B cell (primary cell): ENCODE measurements at regions not wholly inside any gene's neighbourhood (a gene's known extent, or its start where the extent isn't known, plus 50 kb on each side); places are given as distances from the start of the nearest gene placed in this dataset.

Source experiments
- ATAC-seq: fragments of 200-7000 bp; cut with Tn5 transposase; one replicate; pipeline ENCODE4 v1.10.0; 2021; ENCODE audit warnings: low read depth, mild to moderate bottlenecking, moderate number of reproducible peaks, moderate library complexity
- CTCF ChIA-PET: fragments of 350-600 bp; sonication (Branson Sonifier 250); formaldehyde crosslinking; loops from one replicate; lab custom pipeline; 2021; ENCODE audit warnings: antibody characterized with exemption, inconsistent platforms; lab: Charles Lee
- POLR2A ChIA-PET: fragments of 350-600 bp; sonication (Branson Sonifier 250); formaldehyde crosslinking; loops from one replicate; lab custom pipeline; 2021; ENCODE audit warnings: antibody characterized with exemption; lab: Charles Lee
- DNase-seq: peaks from one replicate; pipeline ENCODE4 v3.0.0; 2013
- H2AFZ ChIP-seq: 2 replicates; pipeline ENCODE4 v1.6.1; 2012; ENCODE audit warnings: mild to moderate bottlenecking, low read depth, low read length; ENCODE audit not compliant: insufficient read depth, poor library complexity, severe bottlenecking
- H3K27ac ChIP-seq, 2 donors: 1 replicate in 1 of 2; 2 replicates in 1 of 2; pipeline ENCODE4 v1.5.1; 2012 to 2013; ENCODE audit warnings: low read length in 2 of 2, mild to moderate bottlenecking in 2 of 2, moderate library complexity in 1 of 2
- H3K27me3 ChIP-seq, 4 experiments: fragments of 200-600 bp in 1 of 4; sonication (generic) in 1 of 4; replicated peaks in 1 of 4; 1 replicate in 2 of 4; 2 replicates in 2 of 4; pipeline versions ENCODE4 v1.6.1 to v1.7.0; 2013 to 2016; ENCODE audit warnings: low read length in 3 of 4, mild to moderate bottlenecking in 2 of 4, mixed read lengths in 1 of 4, moderate library complexity in 1 of 4; ENCODE audit not compliant: insufficient read depth in 4 of 4, control insufficient read depth in 3 of 4; ENCODE audit errors: control extremely low read depth in 1 of 4
- H3K36me3 ChIP-seq, 2 experiments: replicated peaks in 1 of 2; 1 replicate in 1 of 2; 2 replicates in 1 of 2; pipeline versions ENCODE4 v1.6.1 to v1.7.1; 2013; ENCODE audit warnings: low read length in 1 of 2; ENCODE audit not compliant: insufficient read depth in 2 of 2, control insufficient read depth in 1 of 2; ENCODE audit errors: control extremely low read depth in 1 of 2, extremely low read depth in 1 of 2
- H3K4me1 ChIP-seq, 2 donors: fragments of 200-600 bp in 1 of 2; sonication (generic) in 1 of 2; 1 replicate in 1 of 2; 2 replicates in 1 of 2; pipeline versions ENCODE4 v1.5.1 to v1.6.1; 2013 to 2017; ENCODE audit warnings: low read length in 2 of 2; ENCODE audit not compliant: control insufficient read depth in 2 of 2, insufficient read depth in 2 of 2
- H3K4me2 ChIP-seq: replicated peaks from 2 replicates; pipeline ENCODE3; 2012; ENCODE audit warnings: mild to moderate bottlenecking, low read depth, low read length; ENCODE audit not compliant: poor library complexity, severe bottlenecking
- H3K4me3 ChIP-seq, 5 experiments: fragments of 200-600 bp in 1 of 5; sonication (generic) in 1 of 5; 1 replicate in 3 of 5; 2 replicates in 2 of 5; pipeline versions ENCODE4 v1.5.1 to v1.7.0; 2011 to 2016; ENCODE audit warnings: low read length in 4 of 5, mild to moderate bottlenecking in 4 of 5, low read depth in 2 of 5, control low read depth in 1 of 5, moderate library complexity in 1 of 5; ENCODE audit not compliant: insufficient read depth in 1 of 5; ENCODE audit errors: control extremely low read depth in 1 of 5, extremely low read depth in 1 of 5
- H3K79me2 ChIP-seq: fragments of 200-600 bp; sonication (generic); one replicate; pipeline ENCODE4 v1.6.0; 2016; ENCODE audit warnings: low read length; ENCODE audit not compliant: control insufficient read depth, insufficient read depth
- H3K9ac ChIP-seq: fragments of 200-600 bp; sonication (generic); 2 replicates; pipeline ENCODE4 v1.6.1; 2017; ENCODE audit warnings: mild to moderate bottlenecking, low read length, moderate library complexity
- H3K9me3 ChIP-seq, 3 donors: one replicate each; pipeline versions ENCODE4 v1.6.1 to v1.7.1; 2013; ENCODE audit warnings: low read length in 2 of 3; ENCODE audit not compliant: control insufficient read depth in 2 of 3, insufficient read depth in 1 of 3; ENCODE audit errors: control extremely low read depth in 1 of 3
- H4K20me1 ChIP-seq: 2 replicates; pipeline ENCODE4 v1.6.0; 2012; ENCODE audit warnings: mild to moderate bottlenecking, low read length; ENCODE audit not compliant: insufficient read depth, control insufficient read depth, poor library complexity, severe bottlenecking
- H3K27ac Mint-ChIP-seq: one replicate; pipeline ENCODE4 v1.8.0; 2021; ENCODE audit warnings: mixed read lengths
- H3K27me3 Mint-ChIP-seq: one replicate; pipeline ENCODE4 v1.8.0; 2021; ENCODE audit warnings: mixed read lengths
- H3K4me1 Mint-ChIP-seq: one replicate; pipeline ENCODE4 v1.8.0; 2021; ENCODE audit warnings: mixed read lengths
- H3K4me3 Mint-ChIP-seq: one replicate; pipeline ENCODE4 v1.8.0; 2021; ENCODE audit warnings: mixed read lengths
- H3K9me3 Mint-ChIP-seq: one replicate; pipeline ENCODE4 v1.8.0; 2022; ENCODE audit warnings: mixed read lengths; ENCODE audit not compliant: insufficient read depth
- EZH2 ChIP-seq: IDR thresholded peaks from 2 replicates; pipeline ENCODE4 v1.6.1; 2012; ENCODE audit warnings: borderline replicate concordance, low read depth, mild to moderate bottlenecking, moderate library complexity, low read length; ENCODE audit not compliant: insufficient read depth, poor library complexity, severe bottlenecking
- WGBS: methylation state at CpG from one replicate; pipeline ENCODE4 v1.1.5; 2013; ENCODE audit warnings: missing lambda C conversion rate; ENCODE audit not compliant: insufficient coverage; 5-methylcytosine and 5-hydroxymethylcytosine counted together
- intact Hi-C: fragments of 100-400 bp; cut with micrococcal nuclease; formaldehyde crosslinking; loops from one replicate; pipeline ENCODE4 v1.10.0; 2022
- TF ChIP-seq, protein P1 (sequence below): fragments of 200-600 bp; IDR thresholded peaks from one replicate; pipeline ENCODE4 v1.8.0; 2022; ENCODE audit warnings: antibody characterized with exemption, mild to moderate bottlenecking

DNA sequence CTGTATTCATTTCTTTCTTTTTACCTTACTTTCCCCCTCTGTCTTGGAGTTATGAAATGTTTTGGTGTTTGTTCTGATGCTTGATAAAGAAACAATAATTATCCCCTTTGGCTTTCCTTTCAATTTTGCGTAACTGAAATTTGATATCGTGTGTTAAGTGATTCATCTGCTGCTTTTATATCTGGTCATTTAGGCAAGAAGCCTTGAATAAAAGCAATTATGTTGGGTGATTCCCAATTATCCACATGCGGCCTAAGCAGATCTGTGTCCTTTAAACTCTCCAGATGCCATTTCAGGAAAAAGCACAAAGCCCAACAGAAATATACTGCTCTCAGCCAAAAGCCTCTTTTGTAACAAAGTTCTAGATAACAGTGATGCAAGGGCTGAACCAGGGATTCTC, 92.8 kb downstream of the TAF11L14 start:
- no CpG with 5 or more reads among the region's 3 CpGs for WGBS
- POLR2A ChIA-PET = no interaction called here

DNA sequence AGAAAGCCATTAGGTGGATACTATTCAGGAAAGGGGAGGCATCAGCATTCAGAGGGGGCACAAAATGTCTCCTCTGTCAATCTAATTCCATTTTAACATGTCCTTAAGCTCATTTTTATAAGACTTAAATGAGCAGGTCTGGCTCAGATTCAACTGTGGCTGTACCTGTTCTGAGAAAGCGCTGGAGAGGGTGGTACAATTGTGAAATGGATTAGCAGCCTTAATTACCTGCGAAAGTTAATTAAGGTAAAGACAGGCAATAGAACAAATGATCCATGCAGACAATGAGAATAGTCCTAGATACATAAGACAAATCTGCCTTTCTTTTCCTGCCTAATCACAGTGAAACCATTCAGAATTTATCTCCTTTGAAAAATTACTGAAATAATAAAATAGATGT, 96.2 kb downstream of the TAF11L14 start:
- intact Hi-C loops = no loop called here
- POLR2A ChIA-PET = no interaction called here

More for the DNA sequence above, 92.8 kb downstream of the TAF11L14 start:
- Mint-ChIP-seq H3K27ac (no peak overlapping the region), H3K4me1 (no peaks in the 10 kb centered on the region), H3K9me3 (no peaks in the 10 kb centered on the region), H3K27me3 (peaks cover 5% of the 10 kb centered on the region), H3K4me3 (no peak overlapping the region)
- DNase-seq (no peak), ATAC-seq (no peak)
- no peak overlapping the region for H3K27ac ChIP-seq
- no peaks in the 10 kb centered on the region for H3K4me1 ChIP-seq
- no peaks in the 10 kb centered on the region for H3K27me3 ChIP-seq
- intact Hi-C loops = no loop called here
- H3K9me3 ChIP-seq = no peaks in the 10 kb centered on the region
- no peaks in the 10 kb centered on the region for H3K36me3 ChIP-seq
- no peak overlapping the region for H2AFZ ChIP-seq
- no peaks in the 10 kb centered on the region for H3K79me2 ChIP-seq
- H4K20me1 ChIP-seq = no peaks in the 10 kb centered on the region
- H3K9ac ChIP-seq = no peak overlapping the region
- no peak overlapping the region for H3K4me3 ChIP-seq
- TF ChIP-seq, protein P1, sequence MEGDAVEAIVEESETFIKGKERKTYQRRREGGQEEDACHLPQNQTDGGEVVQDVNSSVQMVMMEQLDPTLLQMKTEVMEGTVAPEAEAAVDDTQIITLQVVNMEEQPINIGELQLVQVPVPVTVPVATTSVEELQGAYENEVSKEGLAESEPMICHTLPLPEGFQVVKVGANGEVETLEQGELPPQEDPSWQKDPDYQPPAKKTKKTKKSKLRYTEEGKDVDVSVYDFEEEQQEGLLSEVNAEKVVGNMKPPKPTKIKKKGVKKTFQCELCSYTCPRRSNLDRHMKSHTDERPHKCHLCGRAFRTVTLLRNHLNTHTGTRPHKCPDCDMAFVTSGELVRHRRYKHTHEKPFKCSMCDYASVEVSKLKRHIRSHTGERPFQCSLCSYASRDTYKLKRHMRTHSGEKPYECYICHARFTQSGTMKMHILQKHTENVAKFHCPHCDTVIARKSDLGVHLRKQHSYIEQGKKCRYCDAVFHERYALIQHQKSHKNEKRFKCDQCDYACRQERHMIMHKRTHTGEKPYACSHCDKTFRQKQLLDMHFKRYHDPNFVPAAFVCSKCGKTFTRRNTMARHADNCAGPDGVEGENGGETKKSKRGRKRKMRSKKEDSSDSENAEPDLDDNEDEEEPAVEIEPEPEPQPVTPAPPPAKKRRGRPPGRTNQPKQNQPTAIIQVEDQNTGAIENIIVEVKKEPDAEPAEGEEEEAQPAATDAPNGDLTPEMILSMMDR = no peak
- TF ChIP-seq EZH2 = no peak
- H3K4me2 ChIP-seq = no peak overlapping the region
- CTCF ChIA-PET = no interaction called here

More for the DNA sequence above, 96.2 kb downstream of the TAF11L14 start:
- Histone ChIP-seq H3K27ac (no peak overlapping the region), H3K9ac (no peak overlapping the region), H2AFZ (no peak overlapping the region), H3K4me2 (no peak overlapping the region), H3K4me3 (no peak overlapping the region), H3K4me1 (no peaks in the 10 kb centered on the region), H3K36me3 (no peaks in the 10 kb centered on the region), H3K79me2 (no peaks in the 10 kb centered on the region), H4K20me1 (no peaks in the 10 kb centered on the region), H3K9me3 (no peaks in the 10 kb centered on the region), H3K27me3 (peaks cover 0 to under 1% (median 0%) of the 10 kb centered on the region in 4 experiments)
- no peak overlapping the region for H3K4me3 Mint-ChIP-seq
- WGBS = 100% methylated on average over 1 of the region's 2 CpGs
- TF ChIP-seq, protein P1 = no peak
- TF ChIP-seq EZH2 = no peak
- H3K27me3 Mint-ChIP-seq = peaks cover under 1% of the 10 kb centered on the region
- ATAC-seq = no peak
- no peaks in the 10 kb centered on the region for H3K9me3 Mint-ChIP-seq
- no peak overlapping the region for H3K27ac Mint-ChIP-seq
- no peaks in the 10 kb centered on the region for H3K4me1 Mint-ChIP-seq
- CTCF ChIA-PET = no interaction called here
- DNase-seq = no peak
